Type B pancreatic cell (in vitro differentiated cells): ENCODE measurements at regions not wholly inside any gene's neighbourhood (a gene's known extent, or its start where the extent isn't known, plus 50 kb on each side); places are given as distances from the start of the nearest gene placed in this dataset.

Source experiments
- DNase-seq: peaks from one replicate; pipeline ENCODE4 v3.0.0; 2021; ENCODE audit warnings: mixed read lengths; ENCODE audit not compliant: unreplicated experiment; ENCODE audit errors: extremely low spot score
- H3K27ac Mint-ChIP-seq: 2 replicates; pipeline ENCODE4 v1.8.0; 2021; ENCODE audit warnings: mild to moderate bottlenecking, mixed read lengths
- H3K27me3 Mint-ChIP-seq: 2 replicates; pipeline ENCODE4 v1.8.0; 2021; ENCODE audit warnings: mixed read lengths
- H3K36me3 Mint-ChIP-seq: 2 replicates; pipeline ENCODE4 v1.8.0; 2021; ENCODE audit warnings: mixed read lengths
- H3K4me1 Mint-ChIP-seq: one replicate; pipeline ENCODE4 v1.8.0; 2021; ENCODE audit warnings: mixed read lengths; ENCODE audit not compliant: unreplicated experiment
- H3K4me3 Mint-ChIP-seq: 2 replicates; pipeline ENCODE4 v1.8.0; 2021; ENCODE audit warnings: mild to moderate bottlenecking, mixed read lengths
- H3K9me3 Mint-ChIP-seq: 2 replicates; pipeline ENCODE4 v1.8.0; 2021; ENCODE audit warnings: mixed read lengths
- TF ChIP-seq, protein P1 (sequence below): fragments of 200-600 bp; sonication (generic); conservative IDR thresholded peaks from 2 replicates; pipeline ENCODE4 v1.5.0; 2021; ENCODE audit warnings: antibody characterized with exemption, mild to moderate bottlenecking

DNA sequence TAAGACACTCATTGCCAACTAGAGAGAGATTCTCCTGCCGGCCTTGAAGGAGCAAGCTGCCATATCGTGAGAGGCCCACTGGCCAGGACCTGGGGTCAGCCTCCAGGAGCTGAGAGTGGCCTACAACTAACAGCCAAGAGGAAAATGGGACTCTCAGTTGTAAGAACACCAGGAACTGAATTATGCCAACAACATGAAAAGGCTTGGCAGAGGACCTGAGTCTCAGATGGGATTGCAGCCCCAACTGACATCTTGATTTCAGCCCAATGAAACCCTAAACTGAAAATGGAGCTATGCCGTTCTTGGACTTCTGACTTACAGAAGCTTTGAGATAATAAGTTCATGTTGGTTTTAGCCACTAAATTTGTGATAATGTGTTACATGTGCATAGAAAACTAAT is 193.5 kb upstream of the LRFN2 start:
- TF ChIP-seq, protein P1, sequence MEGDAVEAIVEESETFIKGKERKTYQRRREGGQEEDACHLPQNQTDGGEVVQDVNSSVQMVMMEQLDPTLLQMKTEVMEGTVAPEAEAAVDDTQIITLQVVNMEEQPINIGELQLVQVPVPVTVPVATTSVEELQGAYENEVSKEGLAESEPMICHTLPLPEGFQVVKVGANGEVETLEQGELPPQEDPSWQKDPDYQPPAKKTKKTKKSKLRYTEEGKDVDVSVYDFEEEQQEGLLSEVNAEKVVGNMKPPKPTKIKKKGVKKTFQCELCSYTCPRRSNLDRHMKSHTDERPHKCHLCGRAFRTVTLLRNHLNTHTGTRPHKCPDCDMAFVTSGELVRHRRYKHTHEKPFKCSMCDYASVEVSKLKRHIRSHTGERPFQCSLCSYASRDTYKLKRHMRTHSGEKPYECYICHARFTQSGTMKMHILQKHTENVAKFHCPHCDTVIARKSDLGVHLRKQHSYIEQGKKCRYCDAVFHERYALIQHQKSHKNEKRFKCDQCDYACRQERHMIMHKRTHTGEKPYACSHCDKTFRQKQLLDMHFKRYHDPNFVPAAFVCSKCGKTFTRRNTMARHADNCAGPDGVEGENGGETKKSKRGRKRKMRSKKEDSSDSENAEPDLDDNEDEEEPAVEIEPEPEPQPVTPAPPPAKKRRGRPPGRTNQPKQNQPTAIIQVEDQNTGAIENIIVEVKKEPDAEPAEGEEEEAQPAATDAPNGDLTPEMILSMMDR, result no peak
- Mint-ChIP-seq H3K4me3 (no peak overlapping the region), H3K9me3 (no peaks in the 10 kb centered on the region)

DNA sequence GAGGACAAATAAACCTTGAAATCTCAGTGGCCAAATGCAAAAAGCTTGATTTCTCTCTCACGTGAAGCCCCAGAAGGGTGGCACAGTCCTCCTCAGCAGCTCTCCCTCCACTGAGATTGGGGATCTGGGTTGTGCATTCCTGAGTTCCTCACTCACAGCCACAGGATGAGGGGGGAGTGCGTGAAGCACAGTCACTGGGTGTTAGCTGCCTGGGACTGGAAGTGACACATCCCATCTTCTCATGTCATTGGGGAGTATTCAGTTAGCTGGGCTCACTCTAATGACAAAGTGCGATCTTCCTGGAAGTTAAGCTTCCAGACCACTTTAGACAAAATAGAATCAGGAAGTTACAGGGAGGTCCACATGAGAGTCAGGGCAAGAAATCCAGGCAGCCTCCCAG is 192.2 kb upstream of the LRFN2 start:
- Mint-ChIP-seq H3K27ac (no peak overlapping the region), H3K9me3 (no peaks in the 10 kb centered on the region), H3K4me1 (no peaks in the 10 kb centered on the region), H3K27me3 (peaks cover 13% of the 10 kb centered on the region), H3K4me3 (no peak overlapping the region), H3K36me3 (no peaks in the 10 kb centered on the region)
- TF ChIP-seq, protein P1, result no peak
- DNase-seq, result no peak

More for the DNA sequence above, 193.5 kb upstream of the LRFN2 start:
- Mint-ChIP-seq H3K36me3 (no peaks in the 10 kb centered on the region), H3K4me1 (no peaks in the 10 kb centered on the region), H3K27ac (no peak overlapping the region), H3K27me3 (peaks cover 10% of the 10 kb centered on the region)
- DNase-seq, result no peak

DNA sequence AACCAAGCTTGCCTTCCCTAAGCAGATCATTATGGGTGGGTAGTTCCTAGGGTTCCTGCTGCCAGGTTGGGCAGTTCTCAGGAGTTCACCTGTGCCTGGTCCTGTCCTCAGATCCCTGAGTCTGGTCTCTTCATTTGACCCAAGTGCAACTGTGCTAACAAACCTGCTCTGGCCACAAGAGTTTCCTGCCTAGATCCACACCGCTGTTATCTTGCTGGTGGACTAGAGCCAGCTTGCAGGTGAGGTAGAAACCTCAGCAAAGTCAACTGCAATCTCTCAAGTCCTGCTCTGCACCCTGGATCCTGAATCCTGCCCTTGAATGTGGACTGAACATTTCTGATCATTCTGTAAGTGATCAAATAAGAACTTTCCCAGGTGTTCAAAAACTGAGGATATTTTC is 191.8 kb upstream of the LRFN2 start:
- no peaks in the 10 kb centered on the region for H3K36me3 Mint-ChIP-seq
- peaks cover 15% of the 10 kb centered on the region for H3K27me3 Mint-ChIP-seq
- H3K4me3 Mint-ChIP-seq, result no peak overlapping the region
- H3K27ac Mint-ChIP-seq, result no peak overlapping the region
- TF ChIP-seq, protein P1, result no peak
- H3K9me3 Mint-ChIP-seq, result no peaks in the 10 kb centered on the region
- no peak for DNase-seq
- no peaks in the 10 kb centered on the region for H3K4me1 Mint-ChIP-seq

DNA sequence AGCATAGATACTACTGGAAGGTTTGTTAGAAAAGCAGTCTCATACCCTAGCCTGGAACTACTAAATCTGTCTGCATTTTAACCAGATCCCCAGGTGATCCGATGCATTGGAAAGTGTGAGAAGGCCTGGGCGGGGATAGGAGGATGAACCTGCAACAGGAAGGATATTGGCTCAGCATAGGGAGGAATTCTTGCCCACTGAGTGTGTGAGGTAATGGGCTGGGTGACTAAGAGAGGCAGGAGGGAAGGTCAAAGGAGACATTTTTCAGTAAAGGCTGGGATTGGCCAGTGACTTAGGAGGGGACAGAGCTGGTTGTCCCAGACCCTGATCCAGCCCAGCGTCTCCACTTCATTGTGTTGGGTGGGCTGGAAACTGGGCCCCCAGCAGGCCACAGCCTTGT is 191.0 kb upstream of the LRFN2 start:
- no peak for DNase-seq
- TF ChIP-seq, protein P1, result no peak
- Mint-ChIP-seq H3K36me3 (no peaks in the 10 kb centered on the region), H3K27me3 (peaks cover 12% of the 10 kb centered on the region), H3K4me3 (no peak overlapping the region), H3K4me1 (no peaks in the 10 kb centered on the region), H3K27ac (no peak overlapping the region), H3K9me3 (no peaks in the 10 kb centered on the region)

DNA sequence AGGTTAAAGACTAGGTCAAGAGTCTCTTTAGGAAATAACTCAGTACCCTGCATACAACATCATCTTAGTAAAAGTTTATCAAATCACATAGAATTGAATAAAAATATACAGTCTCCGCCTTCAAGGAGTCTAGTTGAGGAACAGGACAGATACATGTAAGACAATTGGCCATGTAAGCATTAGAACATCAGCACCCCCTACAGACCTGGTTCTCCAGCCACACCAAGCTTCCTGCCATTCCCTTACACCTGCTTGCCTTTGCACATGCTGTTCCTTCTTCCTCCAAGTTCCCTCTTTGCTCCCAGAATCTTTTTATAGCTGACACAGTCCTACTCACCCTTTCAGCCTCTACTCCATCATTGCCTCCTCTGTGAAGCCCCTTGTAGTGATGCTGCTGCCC is 187.8 kb upstream of the LRFN2 start:
- no peaks in the 10 kb centered on the region for H3K9me3 Mint-ChIP-seq
- H3K36me3 Mint-ChIP-seq, result no peaks in the 10 kb centered on the region
- H3K4me1 Mint-ChIP-seq, result no peaks in the 10 kb centered on the region
- TF ChIP-seq, protein P1, result no peak
- no peak overlapping the region for H3K4me3 Mint-ChIP-seq
- H3K27ac Mint-ChIP-seq, result no peak overlapping the region
- no peak for DNase-seq
- peaks cover 12% of the 10 kb centered on the region for H3K27me3 Mint-ChIP-seq

DNA sequence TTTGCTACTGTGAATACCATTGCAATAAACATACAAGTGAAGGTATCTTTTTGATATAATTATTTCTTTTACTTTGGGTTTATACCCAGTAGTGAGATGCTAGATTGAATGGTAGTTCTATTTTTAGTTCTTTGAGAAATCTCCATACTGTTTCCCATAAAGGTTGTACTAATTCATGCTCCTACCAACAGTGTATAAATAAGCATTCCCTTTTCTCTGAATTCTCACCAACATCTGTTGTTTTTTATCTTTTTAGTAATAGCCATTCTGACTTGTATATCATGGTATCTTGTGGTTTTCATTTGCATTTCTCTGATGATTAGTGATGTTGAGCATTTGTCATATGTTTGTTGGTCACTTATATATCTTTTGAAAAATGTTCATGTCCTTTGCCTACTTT is 183.6 kb upstream of the LRFN2 start:
- Mint-ChIP-seq H3K9me3 (no peaks in the 10 kb centered on the region), H3K27ac (no peak overlapping the region), H3K27me3 (peaks cover 16% of the 10 kb centered on the region), H3K4me1 (no peaks in the 10 kb centered on the region), H3K36me3 (no peaks in the 10 kb centered on the region), H3K4me3 (no peak overlapping the region)
- DNase-seq, result no peak
- TF ChIP-seq, protein P1, result no peak
